ENCODE measurements at regions not wholly inside any gene's neighbourhood (a gene's known extent, or its start where the extent isn't known, plus 50 kb on each side); places are given as distances from the start of the nearest gene placed in this dataset.

DNA sequence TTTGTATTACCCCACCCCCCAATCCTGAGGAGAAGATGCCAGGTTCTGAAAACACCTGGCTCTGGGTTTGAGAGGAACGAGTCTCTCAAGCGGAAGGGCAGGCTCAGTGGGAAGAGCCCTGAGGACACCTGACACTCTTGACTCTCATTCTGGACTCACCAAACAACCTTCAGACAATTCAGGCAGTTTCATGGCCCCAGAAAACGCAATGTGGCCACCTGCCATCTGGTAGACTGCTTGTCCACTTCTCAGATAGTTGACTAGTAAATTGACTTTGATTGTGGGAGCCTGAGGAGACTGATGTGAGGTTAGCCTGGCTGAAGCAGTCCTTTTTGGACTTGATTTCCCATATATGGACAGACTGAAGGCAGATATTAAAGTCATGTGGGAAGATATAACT lies 117.5 kb upstream of the FSTL4 start:
- in situ Hi-C loops (cut with HindIII; ENCODE audit: low pct_unique_long_range_greater_than_20kb, low sequenced_read_pairs) = no loop called here
- Histone ChIP-seq H3K27ac (ENCODE audit: low read length) (no peak overlapping the region), H3K4me1 (ENCODE audit: control insufficient read depth, insufficient read depth, low read length) (no peaks in the 10 kb centered on the region), H3K27me3 (ENCODE audit: control insufficient read depth, insufficient read depth, low read length) (peaks cover 14% of the 10 kb centered on the region), H3K4me3 (ENCODE audit: low read depth in 2 of 2, low read length in 2 of 2) (no peak overlapping the region), H3K36me3 (ENCODE audit: control insufficient read depth, insufficient read depth, low read length) (no peaks in the 10 kb centered on the region), H3K9me3 (ENCODE audit: control insufficient read depth, insufficient read depth, low read depth, low read length) (no peaks in the 10 kb centered on the region)
- ATAC-seq (no peak), DNase-seq (ENCODE audit: low read depth, low spot score) (no peak)
- BruUV-seq (replicated peaks) = no TSS peak
- ChIA-PET POLR2A (no interaction called here), CTCF (no interaction called here)
- TF ChIP-seq SIN3A (IDR thresholded peaks at IDR 0.05; ENCODE audit: borderline replicate concordance, insufficient read depth, low read depth, low read length) = no peak
- TF ChIP-seq, protein P1, sequence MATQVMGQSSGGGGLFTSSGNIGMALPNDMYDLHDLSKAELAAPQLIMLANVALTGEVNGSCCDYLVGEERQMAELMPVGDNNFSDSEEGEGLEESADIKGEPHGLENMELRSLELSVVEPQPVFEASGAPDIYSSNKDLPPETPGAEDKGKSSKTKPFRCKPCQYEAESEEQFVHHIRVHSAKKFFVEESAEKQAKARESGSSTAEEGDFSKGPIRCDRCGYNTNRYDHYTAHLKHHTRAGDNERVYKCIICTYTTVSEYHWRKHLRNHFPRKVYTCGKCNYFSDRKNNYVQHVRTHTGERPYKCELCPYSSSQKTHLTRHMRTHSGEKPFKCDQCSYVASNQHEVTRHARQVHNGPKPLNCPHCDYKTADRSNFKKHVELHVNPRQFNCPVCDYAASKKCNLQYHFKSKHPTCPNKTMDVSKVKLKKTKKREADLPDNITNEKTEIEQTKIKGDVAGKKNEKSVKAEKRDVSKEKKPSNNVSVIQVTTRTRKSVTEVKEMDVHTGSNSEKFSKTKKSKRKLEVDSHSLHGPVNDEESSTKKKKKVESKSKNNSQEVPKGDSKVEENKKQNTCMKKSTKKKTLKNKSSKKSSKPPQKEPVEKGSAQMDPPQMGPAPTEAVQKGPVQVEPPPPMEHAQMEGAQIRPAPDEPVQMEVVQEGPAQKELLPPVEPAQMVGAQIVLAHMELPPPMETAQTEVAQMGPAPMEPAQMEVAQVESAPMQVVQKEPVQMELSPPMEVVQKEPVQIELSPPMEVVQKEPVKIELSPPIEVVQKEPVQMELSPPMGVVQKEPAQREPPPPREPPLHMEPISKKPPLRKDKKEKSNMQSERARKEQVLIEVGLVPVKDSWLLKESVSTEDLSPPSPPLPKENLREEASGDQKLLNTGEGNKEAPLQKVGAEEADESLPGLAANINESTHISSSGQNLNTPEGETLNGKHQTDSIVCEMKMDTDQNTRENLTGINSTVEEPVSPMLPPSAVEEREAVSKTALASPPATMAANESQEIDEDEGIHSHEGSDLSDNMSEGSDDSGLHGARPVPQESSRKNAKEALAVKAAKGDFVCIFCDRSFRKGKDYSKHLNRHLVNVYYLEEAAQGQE (IDR thresholded peaks at IDR 0.05; ENCODE audit: insufficient read depth in 1 of 2, low read depth in 2 of 2, low read length in 1 of 2) = no peak
- no peak for TF ChIP-seq POLR2AphosphoS5 (IDR thresholded peaks at IDR 0.05; ENCODE audit: low read depth, low read length)
- TF ChIP-seq, protein P2, sequence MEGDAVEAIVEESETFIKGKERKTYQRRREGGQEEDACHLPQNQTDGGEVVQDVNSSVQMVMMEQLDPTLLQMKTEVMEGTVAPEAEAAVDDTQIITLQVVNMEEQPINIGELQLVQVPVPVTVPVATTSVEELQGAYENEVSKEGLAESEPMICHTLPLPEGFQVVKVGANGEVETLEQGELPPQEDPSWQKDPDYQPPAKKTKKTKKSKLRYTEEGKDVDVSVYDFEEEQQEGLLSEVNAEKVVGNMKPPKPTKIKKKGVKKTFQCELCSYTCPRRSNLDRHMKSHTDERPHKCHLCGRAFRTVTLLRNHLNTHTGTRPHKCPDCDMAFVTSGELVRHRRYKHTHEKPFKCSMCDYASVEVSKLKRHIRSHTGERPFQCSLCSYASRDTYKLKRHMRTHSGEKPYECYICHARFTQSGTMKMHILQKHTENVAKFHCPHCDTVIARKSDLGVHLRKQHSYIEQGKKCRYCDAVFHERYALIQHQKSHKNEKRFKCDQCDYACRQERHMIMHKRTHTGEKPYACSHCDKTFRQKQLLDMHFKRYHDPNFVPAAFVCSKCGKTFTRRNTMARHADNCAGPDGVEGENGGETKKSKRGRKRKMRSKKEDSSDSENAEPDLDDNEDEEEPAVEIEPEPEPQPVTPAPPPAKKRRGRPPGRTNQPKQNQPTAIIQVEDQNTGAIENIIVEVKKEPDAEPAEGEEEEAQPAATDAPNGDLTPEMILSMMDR (IDR thresholded peaks at IDR 0.05) = no peak
- TF ChIP-seq TCF7L2 (IDR thresholded peaks at IDR 0.05; ENCODE audit: low read depth, low read length) = no peak
- intact Hi-C loops (cut with micrococcal nuclease; ENCODE audit: unreplicated experiment) = no loop called here

DNA sequence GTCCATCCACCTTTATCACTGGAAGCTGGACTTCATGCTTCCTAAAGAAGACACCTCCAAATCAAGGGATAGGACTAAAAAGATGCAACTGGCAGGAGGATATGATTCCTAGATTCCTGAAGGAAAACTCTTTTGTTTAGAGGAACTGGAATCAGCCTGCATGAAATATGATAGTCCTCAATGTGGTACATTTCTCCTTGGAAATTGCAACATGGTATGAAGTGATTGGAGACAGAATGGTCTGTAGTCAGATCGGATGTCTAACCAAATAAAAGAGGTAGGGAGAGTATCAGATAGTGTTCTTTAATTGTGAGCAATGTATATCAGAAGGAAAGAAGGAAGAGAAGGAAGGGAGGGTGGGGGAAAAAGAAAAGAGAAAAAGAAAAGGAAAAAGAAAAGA lies 116.1 kb upstream of the FSTL4 start:
- in situ Hi-C loops (cut with HindIII; ENCODE audit: low pct_unique_long_range_greater_than_20kb, low sequenced_read_pairs) (no loop called here), intact Hi-C loops (cut with micrococcal nuclease; ENCODE audit: unreplicated experiment) (no loop called here)
- POLR2A ChIA-PET = no interaction called here
- no TSS peak for BruUV-seq (replicated peaks)
- Histone ChIP-seq H3K9me3 (ENCODE audit: control insufficient read depth, insufficient read depth, low read depth, low read length) (no peaks in the 10 kb centered on the region), H3K36me3 (ENCODE audit: control insufficient read depth, insufficient read depth, low read length) (no peaks in the 10 kb centered on the region), H3K27ac (ENCODE audit: low read length) (no peak overlapping the region), H3K4me3 (ENCODE audit: low read depth in 2 of 2, low read length in 2 of 2) (no peak overlapping the region), H3K27me3 (ENCODE audit: control insufficient read depth, insufficient read depth, low read length) (peaks cover 14% of the 10 kb centered on the region), H3K4me1 (ENCODE audit: control insufficient read depth, insufficient read depth, low read length) (no peaks in the 10 kb centered on the region)
- ATAC-seq (no peak), DNase-seq (ENCODE audit: low read depth, low spot score) (no peak)
- CTCF ChIA-PET = no interaction called here
- TF ChIP-seq POLR2AphosphoS5 (IDR thresholded peaks at IDR 0.05; ENCODE audit: low read depth, low read length) = no peak
- TF ChIP-seq TCF7L2 (IDR thresholded peaks at IDR 0.05; ENCODE audit: low read depth, low read length) = no peak
- TF ChIP-seq SIN3A (IDR thresholded peaks at IDR 0.05; ENCODE audit: borderline replicate concordance, insufficient read depth, low read depth, low read length) = no peak
- TF ChIP-seq, protein P2 (IDR thresholded peaks at IDR 0.05) = no peak
- TF ChIP-seq, protein P1 (IDR thresholded peaks at IDR 0.05; ENCODE audit: insufficient read depth in 1 of 2, low read depth in 2 of 2, low read length in 1 of 2) = no peak

Data from Panc1 (cell line).